B cell (primary cell): ENCODE measurements at regions not wholly inside any gene's neighbourhood (a gene's known extent, or its start where the extent isn't known, plus 50 kb on each side); places are given as distances from the start of the nearest gene placed in this dataset.

ENCODE experiments used
- EZH2 ChIP-seq: IDR thresholded peaks from 2 replicates; pipeline ENCODE4 v1.6.1; 2012; ENCODE audit warnings: borderline replicate concordance, low read depth, mild to moderate bottlenecking, moderate library complexity, low read length; ENCODE audit not compliant: insufficient read depth, poor library complexity, severe bottlenecking
- TF ChIP-seq, protein P1 (sequence below): fragments of 200-600 bp; IDR thresholded peaks from one replicate; pipeline ENCODE4 v1.8.0; 2022; ENCODE audit warnings: antibody characterized with exemption, mild to moderate bottlenecking

- TF ChIP-seq, protein P1, sequence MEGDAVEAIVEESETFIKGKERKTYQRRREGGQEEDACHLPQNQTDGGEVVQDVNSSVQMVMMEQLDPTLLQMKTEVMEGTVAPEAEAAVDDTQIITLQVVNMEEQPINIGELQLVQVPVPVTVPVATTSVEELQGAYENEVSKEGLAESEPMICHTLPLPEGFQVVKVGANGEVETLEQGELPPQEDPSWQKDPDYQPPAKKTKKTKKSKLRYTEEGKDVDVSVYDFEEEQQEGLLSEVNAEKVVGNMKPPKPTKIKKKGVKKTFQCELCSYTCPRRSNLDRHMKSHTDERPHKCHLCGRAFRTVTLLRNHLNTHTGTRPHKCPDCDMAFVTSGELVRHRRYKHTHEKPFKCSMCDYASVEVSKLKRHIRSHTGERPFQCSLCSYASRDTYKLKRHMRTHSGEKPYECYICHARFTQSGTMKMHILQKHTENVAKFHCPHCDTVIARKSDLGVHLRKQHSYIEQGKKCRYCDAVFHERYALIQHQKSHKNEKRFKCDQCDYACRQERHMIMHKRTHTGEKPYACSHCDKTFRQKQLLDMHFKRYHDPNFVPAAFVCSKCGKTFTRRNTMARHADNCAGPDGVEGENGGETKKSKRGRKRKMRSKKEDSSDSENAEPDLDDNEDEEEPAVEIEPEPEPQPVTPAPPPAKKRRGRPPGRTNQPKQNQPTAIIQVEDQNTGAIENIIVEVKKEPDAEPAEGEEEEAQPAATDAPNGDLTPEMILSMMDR: no peak
- no peak for TF ChIP-seq EZH2
Measured at GRCh38 chr5:2615917-2616316, 135.6 kb downstream of the IRX2 start.
